Activated CD4-positive, alpha-beta T cell treated with anti-CD3 and anti-CD28 coated beads, Interleukin-2, amount 50 U/mL, for 24 hours (primary cell): ENCODE measurements at regions not wholly inside any gene's neighbourhood (a gene's known extent, or its start where the extent isn't known, plus 50 kb on each side); places are given as distances from the start of the nearest gene placed in this dataset.
"Not testable (repeated sequence)": the region's sequence is repeated elsewhere in the genome, so short reads cannot be mapped to it uniquely, and the experiment has no call there.

Experiments
- DNase-seq, 2 donors: peaks; one replicate each; pipeline ENCODE4 v3.0.0-alpha.2; 2020; ENCODE audit warnings: low read depth in 1 of 2, low spot score in 1 of 2

DNA sequence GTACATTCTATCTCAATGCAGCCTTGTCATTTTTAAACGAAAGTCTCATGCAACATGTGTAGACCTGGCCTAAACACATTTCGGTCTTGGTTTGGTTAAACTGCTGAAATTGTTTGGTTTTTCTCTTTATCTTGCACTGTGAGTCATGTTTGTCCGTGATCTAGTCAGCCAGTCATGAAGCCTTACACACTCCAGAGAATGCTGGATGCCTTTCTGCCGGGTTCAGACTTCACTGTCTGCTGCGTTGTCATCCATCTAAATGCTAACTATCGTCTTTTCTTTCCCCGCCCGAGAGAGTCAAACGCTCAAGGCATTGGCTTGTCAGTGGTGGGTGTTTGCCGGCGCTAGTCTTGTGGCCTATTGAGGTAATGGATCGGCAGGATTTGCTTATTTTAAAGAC, 1194.6 kb upstream of the WWC1 start:
- DNase-seq, result no peak

DNA sequence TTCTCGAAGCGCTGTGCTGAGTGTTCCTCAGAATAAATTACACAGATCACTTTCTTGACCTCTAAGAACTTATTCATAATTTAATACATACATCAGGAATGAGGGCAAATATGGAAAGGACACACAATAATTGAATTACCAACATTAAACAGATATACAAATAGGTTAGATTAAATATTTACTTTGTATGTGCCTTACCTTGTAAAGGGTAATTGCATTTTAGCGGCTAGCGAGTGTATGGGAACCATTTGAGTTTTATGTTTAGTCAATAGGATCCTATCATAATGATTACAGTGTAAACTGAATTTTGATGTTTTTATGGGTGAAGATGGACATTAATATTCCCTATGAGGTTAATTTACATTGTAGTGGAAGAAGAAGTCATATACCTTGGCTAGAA, 1187.1 kb upstream of the WWC1 start:
- DNase-seq, result no peak

DNA sequence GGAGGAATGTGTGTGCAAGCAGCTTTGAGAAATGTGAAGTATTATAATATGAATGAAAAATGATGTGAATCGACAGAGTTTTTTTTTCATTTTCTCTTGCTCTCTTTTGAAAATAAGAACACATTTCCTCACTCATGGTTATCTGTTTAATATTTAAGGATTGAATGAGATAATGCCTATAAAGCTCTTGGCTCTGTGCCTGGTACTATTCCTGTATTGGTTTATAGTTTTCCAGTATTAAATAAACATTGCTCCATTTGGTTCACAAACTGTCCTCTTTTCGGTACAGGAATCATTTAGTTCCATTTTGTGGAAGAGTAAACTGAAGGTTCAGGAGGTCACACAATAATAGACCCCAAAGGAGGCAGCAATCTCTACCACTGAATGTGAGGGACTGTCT, 1185.5 kb upstream of the WWC1 start:
- no peak for DNase-seq

DNA sequence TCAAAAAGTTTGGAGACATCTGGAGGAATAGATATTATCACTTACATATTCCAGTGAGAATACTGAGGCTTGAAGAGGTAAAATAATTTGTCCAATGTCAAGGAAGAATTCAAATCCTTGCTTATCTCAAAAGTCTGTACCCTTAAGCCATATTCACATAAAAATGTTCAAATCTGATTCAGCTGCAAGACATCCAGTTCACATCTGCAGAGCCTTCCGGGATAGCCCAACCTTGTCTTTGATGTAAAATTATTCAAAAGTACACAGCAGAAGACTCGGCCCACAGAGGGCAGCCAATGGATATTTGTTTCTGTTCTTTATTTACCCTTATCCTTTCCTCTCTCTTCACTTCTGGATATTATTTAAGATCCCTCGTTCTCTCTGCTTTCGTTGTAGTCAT, 1183.8 kb upstream of the WWC1 start:
- DNase-seq, result no peak

DNA sequence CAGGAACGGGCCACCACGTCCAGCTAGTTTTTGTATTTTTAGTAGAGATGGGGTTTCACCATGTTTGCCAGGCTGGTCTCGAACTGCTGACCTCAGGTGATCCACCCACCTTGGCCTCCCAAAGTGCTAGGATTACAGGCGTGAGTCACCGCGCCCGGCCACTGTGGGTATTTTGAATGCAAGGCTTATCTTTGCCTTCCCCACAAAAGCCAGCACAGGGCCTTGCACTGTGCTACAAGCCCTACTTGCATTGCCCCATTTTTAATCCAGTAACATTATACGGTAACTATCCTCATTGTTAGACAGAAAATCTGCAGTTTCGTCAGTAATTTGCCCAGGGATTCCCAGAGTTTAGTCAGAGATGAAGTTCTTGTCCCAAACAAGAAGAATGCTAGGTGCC, 1183.2 kb upstream of the WWC1 start:
- DNase-seq, result not testable (repeated sequence)

DNA sequence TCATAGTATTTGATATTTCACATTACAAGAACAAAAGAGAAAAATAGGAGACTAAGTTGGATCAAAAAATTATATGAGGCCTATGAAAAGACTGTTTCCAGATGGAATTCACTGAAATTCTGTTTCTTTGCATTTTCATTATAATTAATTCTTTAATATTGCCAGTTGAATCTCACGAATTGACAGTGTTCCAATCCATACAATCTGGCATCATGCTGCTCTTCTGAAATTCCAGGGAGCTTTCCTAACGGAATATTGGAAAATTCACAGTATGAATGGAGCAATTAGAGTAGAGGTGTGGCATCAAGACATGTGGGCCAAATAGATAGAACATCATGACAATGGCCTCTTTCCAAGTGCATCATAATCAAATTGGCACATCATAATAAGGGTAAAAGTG, 1178.9 kb upstream of the WWC1 start:
- DNase-seq, result no peak

DNA sequence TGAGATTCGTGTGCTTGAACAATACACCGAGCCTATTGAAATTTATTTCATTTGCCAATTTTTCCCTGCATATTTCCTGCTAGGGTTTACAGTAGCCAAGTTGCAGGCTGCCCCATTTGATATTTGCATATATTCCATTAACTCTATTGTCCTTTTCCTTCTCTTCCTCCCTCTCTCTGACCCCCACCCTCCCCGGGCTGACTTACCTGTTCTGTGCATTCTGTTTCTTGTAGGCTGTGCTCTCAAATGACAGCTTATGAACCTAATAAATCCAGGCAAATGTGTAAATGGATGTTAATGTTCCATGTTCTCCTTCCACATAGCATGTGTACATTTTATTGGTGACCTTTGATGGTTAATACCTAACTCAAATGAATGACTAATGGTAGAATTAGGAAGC, 1169.2 kb upstream of the WWC1 start:
- DNase-seq, result no peak

DNA sequence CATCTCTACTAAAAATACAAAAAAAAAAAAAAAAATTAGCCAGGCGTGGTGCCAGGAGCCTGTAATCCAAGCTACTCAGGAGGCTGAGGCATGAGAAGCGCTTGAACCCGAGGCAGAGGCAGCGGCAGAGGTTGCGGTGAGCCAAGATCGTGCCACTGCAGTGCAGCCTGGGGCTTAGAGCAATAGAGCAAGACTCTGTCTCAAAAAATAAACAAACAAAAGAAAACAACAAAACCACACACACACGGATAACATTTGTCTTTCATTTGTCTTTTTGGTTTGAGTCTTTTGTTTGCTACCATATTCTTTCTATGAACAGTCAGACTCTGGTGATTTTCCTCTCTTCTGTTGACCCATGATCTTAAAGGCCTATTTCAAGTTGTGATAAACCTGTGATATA, 1168.3 kb upstream of the WWC1 start:
- no peak for DNase-seq

DNA sequence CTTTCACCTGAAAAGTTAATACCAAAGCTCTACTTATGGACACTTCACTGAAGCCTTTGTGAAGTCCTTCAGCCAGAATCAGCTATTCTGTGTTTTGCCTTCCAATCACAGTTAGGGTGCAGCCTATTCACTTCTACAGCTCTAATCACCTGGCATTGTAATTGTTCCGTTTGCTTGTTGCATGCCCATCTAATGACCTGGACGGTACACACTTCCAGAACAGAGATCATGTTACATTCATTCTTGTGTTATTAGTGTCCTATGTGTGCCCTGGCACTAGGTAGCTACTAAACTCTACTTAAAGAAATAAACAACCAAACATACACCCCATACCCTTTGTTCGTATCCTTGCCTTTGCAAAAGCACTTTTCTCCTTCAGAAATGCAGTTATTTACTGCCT, 1162.9 kb upstream of the WWC1 start:
- DNase-seq, result no peak

DNA sequence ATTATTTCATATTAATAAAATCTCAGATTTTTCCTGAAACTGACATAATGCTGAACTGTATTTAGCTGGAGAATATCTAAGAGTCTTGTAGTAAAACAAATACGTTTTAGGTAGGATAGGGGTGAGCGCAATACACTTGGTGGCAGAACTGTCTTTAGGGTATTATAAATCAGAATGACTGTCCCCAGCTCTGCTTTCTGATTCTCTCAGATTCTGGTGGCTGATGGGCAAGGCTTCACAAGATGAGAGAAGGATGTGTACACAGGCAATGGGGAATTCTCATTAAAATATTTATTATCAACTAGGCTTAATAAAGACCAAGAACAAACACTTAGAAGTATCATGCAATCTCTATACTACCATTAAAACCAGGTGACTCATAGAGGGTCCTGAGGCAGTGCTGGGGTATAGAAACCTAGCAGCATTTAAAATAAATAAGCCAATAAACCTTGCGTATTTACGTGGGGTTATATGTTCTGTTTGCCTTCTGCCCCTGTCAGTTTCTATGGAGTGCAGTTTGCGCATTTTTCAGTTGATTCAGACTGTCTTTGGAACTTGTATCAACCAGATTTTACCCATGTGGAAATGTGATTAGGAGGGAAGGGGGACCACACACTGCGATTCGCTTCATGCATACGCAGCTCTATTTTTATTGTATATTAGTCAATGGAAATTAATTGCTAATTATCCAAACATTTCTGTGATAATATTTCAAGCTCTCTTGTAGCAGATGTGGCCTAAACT, 1150.7 kb upstream of the WWC1 start:
- DNase-seq, result no peak

DNA sequence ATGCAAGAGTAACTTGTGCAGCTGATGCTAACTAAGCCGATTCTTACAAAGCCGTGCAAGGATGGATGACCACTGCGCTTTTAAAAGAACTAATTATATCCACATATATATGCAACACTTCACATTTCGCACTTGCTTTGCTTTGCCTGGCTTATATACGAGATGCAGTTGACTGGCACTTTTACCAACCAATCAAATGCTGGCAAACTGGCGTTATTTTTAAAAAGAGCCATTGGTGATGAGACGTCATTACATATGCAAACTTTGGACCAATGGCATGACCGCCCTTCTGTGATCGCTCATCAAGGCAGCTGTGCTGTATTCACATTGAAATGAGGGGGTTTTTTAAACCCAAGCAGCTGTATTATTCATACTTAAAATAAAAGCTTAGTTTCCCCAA, 1147.7 kb upstream of the WWC1 start:
- DNase-seq, result no peak

DNA sequence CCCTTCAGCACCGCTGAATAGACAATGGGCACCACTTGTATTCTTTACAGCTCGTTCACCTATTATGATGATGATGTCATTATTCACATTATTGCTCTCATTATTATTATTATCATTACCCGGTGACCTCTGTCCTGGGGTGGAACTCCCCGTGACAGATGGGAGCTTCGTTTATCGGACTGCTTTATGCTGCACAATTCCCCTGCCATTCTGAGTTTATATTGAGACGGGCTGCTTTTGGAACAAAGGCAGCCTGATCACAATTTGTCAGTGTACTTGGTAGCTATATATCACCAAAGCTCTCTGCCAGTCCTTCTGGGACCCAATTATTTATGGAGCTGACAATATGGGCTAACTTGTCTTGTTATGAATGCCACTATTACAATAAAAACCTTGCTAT, 1145.6 kb upstream of the WWC1 start:
- no peak for DNase-seq

DNA sequence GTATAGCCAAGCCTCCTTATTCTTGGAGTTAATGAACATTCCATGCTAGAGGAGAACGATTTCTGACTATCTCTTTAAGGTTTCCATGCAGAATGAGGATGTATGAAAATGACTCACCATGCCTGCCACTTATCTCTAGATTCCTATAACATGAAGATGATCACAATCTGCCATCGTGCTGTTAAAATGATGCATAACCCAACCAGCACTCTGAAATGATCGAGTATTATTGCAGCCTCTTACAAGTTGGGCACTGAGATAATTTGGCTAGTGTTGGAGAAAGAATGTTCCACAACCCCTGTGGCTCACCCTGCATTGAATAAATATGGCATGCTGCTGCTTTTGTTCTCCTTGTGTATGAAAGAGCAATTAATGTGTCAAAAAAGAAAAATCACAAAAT, 1143.6 kb upstream of the WWC1 start:
- no peak for DNase-seq

DNA sequence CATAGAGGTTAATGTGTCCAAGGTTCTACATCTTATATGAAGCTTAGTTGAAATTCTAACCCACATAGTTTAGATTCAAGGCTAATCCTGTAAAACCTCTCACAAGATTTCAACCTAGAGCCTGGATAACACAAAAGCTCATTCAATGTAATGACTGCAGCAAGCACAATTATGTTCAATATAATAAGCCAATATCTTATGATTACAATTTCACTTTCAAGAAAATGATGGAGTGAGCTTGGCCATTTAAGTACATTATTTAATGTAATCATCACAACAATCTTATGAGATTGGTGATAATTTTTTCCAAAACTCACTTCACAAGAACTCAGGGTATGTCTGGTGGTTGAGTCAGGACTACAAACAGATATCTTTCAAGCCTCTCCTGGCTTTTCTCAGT, 1140.8 kb upstream of the WWC1 start:
- no peak for DNase-seq

DNA sequence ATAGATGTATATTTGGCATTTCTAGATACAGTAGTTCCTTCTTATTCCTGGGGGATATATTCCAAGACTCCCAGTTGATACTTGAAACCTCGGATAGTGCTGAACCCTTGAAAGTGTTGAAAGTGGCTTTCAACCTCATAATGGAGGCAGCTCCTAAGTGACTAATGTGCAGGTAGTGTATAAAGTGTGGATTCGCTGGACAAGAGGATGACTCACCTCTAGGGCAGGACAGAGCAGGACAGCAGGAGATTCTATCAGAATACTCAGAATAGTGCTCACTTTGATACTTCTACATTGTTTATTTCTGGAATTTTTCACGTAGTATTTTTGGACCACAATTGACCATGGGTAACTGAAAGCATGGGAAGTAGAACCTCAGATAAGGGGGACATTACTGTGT, 1138.9 kb upstream of the WWC1 start:
- DNase-seq, result no peak

DNA sequence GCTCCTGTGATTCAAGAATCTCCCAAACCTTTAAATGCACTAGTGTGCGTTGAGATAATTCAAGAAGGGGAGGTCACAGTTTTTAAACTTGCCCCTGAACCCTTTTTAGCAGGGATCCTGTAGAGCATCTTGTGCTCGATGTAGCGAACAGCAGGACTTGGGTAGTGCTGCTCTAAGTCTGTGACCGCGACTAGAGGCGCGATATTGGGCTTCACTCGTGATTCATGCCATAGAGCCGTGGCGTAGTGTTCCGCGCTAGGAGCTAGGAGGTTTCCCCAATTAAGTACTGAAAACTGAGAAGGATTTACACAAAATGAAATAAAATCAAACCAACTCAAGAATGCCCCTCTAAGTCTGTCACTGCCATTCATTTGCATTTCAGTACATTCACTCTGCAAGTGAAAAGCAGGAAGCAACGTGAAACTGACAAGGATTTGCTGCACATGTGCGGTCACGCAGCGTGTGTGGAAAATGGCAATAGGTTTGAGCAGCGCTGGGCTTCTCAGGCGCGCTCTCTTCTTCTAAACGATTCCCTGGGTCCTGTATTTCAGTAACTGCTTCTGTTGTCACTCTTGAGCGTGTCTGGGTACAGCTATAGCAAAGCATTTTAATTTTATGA, 1135.9 kb upstream of the WWC1 start:
- DNase-seq, result no peak

DNA sequence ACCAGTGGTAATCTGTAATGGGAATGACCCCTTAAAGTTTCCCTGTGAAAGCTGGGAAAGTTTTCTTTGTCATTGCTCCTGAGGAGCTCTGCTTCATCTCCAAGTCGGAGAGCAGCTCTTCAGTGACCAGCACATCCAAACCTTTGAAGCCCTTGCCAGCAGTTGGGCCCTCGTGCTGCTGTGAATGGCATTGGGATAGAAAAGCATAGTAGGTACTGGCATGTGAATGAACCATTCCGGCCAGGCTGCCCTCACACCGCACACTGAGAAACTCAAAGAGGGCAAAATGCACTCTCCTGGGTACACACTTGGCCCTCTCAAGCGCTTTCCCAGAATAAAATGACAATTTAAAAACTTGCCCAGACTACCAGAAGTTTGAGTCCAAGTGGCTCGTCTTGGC, 1135.0 kb upstream of the WWC1 start:
- DNase-seq, result no peak

DNA sequence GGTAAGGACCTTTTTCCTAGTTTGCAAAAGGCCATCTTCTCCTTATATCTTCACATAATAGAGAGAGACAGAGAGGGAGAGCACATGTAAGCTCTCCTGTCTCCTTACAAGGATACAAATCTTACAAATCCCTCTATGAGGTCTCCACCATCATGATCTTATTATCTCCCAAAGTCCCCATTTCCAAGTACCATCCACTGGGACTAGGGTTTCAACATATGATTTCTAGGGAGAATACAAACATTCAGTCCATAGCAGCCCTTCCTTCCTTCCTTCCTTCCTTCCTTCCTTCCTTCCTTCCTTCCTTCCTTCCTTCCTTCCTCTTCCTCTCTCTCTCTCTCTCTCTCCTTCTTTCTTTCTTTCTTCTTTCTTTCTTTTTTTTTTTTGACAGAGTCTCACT, 1132.9 kb upstream of the WWC1 start:
- no peak for DNase-seq

DNA sequence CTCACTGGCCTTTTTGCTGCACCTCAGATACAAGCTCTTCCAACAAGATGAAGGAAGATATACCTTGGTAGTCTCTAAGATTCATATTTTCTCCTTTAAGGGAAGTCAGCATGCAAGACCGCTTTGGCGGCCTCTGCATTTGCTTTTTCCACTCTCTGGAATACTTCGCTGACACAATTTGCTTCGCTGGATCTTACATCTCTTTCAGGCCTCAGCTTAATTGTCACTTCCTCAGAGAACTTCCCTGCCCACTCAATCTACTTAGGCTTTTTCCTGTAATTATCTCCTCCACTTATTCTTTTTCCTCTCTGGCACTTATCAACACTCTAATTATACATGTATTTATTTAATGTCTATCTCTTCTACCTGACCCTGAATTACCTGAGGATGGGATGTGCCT, 1131.1 kb upstream of the WWC1 start:
- DNase-seq, result no peak

DNA sequence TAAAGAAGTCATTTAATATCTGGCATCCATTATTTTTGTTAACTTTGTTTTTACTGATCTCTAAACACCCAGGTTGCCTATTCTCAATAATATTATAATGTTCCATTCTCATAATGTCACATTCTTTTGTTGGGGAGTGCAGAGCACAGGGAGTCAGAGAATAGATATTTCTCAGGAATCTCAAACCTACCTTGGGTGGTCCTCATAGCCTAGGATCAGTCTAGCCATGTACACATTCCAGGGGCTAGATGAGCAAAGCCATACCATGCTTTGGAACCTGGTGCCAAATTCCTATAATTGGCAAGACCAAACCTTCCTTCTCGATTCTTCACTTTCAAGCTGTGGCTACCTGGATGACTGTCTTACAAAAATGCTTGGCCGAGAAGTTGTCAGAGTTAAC, 1124.7 kb upstream of the WWC1 start:
- DNase-seq, result no peak

DNA sequence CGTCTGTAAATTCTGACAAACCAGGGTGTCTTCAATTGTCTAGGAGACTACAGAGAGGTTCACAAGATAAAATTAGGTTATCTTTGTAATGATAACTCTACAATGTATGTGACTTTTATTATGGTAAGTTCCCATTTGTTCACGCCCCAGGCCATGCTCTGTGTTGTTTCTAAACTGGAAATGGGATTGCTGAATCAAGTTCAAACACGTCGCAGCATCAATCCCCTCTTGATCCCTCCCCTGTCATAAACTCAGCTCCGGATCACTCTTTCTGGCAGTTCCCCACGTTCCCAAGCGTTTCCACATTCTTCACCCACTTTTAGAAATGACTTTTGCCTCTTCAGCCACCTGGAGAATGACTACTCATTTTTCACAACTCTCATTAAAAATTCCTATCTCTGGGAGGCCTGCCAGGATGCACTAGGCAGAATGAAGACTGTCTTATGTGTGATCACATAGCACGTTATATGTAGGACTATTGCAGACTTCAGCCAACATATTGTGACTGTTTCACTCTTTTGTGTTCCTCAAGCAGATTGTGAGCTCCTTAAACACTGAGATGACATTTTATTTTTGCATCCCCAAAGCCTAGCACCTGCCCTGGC, 1124.2 kb upstream of the WWC1 start:
- DNase-seq, result no peak

DNA sequence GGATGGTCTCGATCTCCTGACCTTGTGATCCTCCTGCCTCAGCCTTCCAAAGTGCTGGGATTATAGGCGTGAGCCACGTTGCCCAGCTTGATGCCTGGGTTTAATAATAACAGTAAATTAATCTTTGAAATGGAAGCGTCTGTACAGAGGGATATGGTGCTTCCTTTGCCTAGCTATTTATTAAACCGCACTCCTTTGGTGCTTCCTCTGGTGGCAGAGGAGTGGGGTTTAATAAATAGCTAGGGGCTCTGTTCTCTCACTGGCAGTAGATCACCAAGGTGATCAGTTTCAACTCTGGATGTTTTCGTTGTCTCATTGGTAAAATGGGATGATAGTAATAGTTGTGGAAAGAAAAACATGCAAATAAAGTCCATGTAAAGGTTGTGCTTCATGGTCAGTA, 1122.5 kb upstream of the WWC1 start:
- DNase-seq, result no peak

DNA sequence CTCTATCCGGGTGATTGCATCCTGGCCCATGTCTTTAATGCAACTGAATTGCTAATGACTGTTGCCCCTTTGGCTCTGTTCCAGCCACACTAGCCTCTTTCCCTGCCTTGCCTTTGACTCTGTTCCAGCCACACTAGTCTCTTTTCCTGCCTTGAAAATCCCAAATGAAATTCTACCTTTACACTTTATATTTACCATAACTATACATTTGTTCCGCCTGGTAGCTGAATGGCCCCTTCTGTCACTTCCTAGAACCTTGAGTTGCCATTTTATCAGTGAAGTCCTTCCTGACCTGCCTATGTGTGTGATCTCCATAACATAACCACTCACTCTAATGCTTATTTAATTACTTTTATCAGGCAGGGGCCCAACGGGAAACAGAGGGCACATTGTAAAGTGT, 1120.4 kb upstream of the WWC1 start:
- no peak for DNase-seq
